H9 (cell line): ENCODE measurements at regions not wholly inside any gene's neighbourhood (a gene's known extent, or its start where the extent isn't known, plus 50 kb on each side); places are given as distances from the start of the nearest gene placed in this dataset.

Source experiments
- DNase-seq: peaks from one replicate; pipeline ENCODE4 v3.0.0-alpha.2; 2017
- H2AFZ ChIP-seq: one replicate; pipeline ENCODE4 v1.6.1; 2013; ENCODE audit warnings: mild to moderate bottlenecking, low read length, control low read depth, moderate library complexity
- H2AK5ac ChIP-seq: 2 replicates; pipeline ENCODE4 v1.6.1; 2013; ENCODE audit warnings: low read length, control low read depth, mixed read lengths; ENCODE audit not compliant: insufficient read length
- H2BK120ac ChIP-seq: one replicate; pipeline ENCODE4 v1.6.1; 2013; ENCODE audit warnings: low read depth, mild to moderate bottlenecking, low read length, control low read depth, inconsistent platforms; ENCODE audit not compliant: poor library complexity, severe bottlenecking
- H2BK12ac ChIP-seq: 2 replicates; pipeline ENCODE4 v1.6.1; 2013; ENCODE audit warnings: low read length, control low read depth, mixed read lengths, low read depth; ENCODE audit not compliant: insufficient read length
- H2BK15ac ChIP-seq: 2 replicates; pipeline ENCODE4 v1.6.1; 2013; ENCODE audit warnings: low read depth, low read length, control low read depth
- H2BK20ac ChIP-seq: one replicate; pipeline ENCODE4 v1.6.1; 2013; ENCODE audit warnings: low read depth, mild to moderate bottlenecking, low read length, control low read depth, inconsistent platforms; ENCODE audit not compliant: poor library complexity, severe bottlenecking
- H2BK5ac ChIP-seq: 2 replicates; pipeline ENCODE4 v1.6.1; 2013; ENCODE audit warnings: low read length, control low read depth, mixed read lengths; ENCODE audit not compliant: insufficient read length
- H3K14ac ChIP-seq: 2 replicates; pipeline ENCODE4 v1.6.1; 2013; ENCODE audit warnings: low read length, control low read depth; ENCODE audit not compliant: insufficient read depth
- H3K18ac ChIP-seq: 2 replicates; pipeline ENCODE4 v1.6.1; 2013; ENCODE audit warnings: low read depth, mild to moderate bottlenecking, mixed read lengths, low read length, control low read depth; ENCODE audit not compliant: insufficient read length
- H3K23ac ChIP-seq: 2 replicates; pipeline ENCODE4 v1.6.1; 2013; ENCODE audit warnings: low read length, control low read depth, mixed read lengths, low read depth; ENCODE audit not compliant: insufficient read length
- H3K23me2 ChIP-seq: 2 replicates; pipeline ENCODE4 v1.6.1; 2013; ENCODE audit warnings: low read depth, mild to moderate bottlenecking, mixed read lengths, low read length, control low read depth; ENCODE audit not compliant: insufficient read length, poor library complexity, severe bottlenecking
- H3K27ac ChIP-seq: 2 replicates; pipeline ENCODE4 v1.5.1; 2013; ENCODE audit warnings: low read length, control low read depth, mixed read lengths, low read depth; ENCODE audit not compliant: insufficient read length
- H3K27me3 ChIP-seq: 2 replicates; pipeline ENCODE4 v1.6.1; 2013; ENCODE audit warnings: low read length, control low read depth, inconsistent platforms; ENCODE audit not compliant: insufficient read depth
- H3K4ac ChIP-seq: 2 replicates; pipeline ENCODE4 v1.6.1; 2013; ENCODE audit warnings: low read depth, mild to moderate bottlenecking, control low read depth, inconsistent platforms, low read length, moderate library complexity
- H3K4me1 ChIP-seq: 2 replicates; pipeline ENCODE4 v1.6.1; 2013; ENCODE audit warnings: low read length, control low read depth, inconsistent platforms; ENCODE audit not compliant: insufficient read depth
- H3K4me2 ChIP-seq: 2 replicates; pipeline ENCODE4 v1.6.1; 2013; ENCODE audit warnings: low read length, control low read depth, mixed read lengths; ENCODE audit not compliant: insufficient read length, insufficient read depth
- H3K56ac ChIP-seq: 2 replicates; pipeline ENCODE4 v1.6.1; 2013; ENCODE audit warnings: low read depth, mild to moderate bottlenecking, mixed read lengths, low read length, control low read depth; ENCODE audit not compliant: insufficient read length
- H3K79me1 ChIP-seq: 2 replicates; pipeline ENCODE4 v1.6.1; 2013; ENCODE audit warnings: low read depth, mild to moderate bottlenecking, moderate library complexity, low read length, control low read depth, inconsistent platforms; ENCODE audit not compliant: insufficient read depth, poor library complexity, severe bottlenecking
- H3K79me2 ChIP-seq: 2 replicates; pipeline ENCODE4 v1.6.1; 2013; ENCODE audit warnings: low read length, control low read depth, inconsistent platforms; ENCODE audit not compliant: insufficient read depth
- H3K9ac ChIP-seq: 2 replicates; pipeline ENCODE4 v1.6.1; 2013; ENCODE audit warnings: low read length, control low read depth, mixed read lengths; ENCODE audit not compliant: insufficient read length; ENCODE audit errors: extremely low read depth
- H3K9me3 ChIP-seq: one replicate; pipeline ENCODE4 v1.6.1; 2013; ENCODE audit warnings: low read depth, low read length, inconsistent platforms; ENCODE audit not compliant: control insufficient read depth
- H3T11ph ChIP-seq: one replicate; pipeline ENCODE4 v1.6.1; 2013; ENCODE audit warnings: mild to moderate bottlenecking, low read length, control low read depth, inconsistent platforms
- H4K20me1 ChIP-seq: one replicate; pipeline ENCODE4 v1.6.1; 2013; ENCODE audit not compliant: control insufficient read depth, insufficient read length, insufficient read depth
- H4K5ac ChIP-seq: 2 replicates; pipeline ENCODE4 v1.6.1; 2013; ENCODE audit warnings: low read depth, mild to moderate bottlenecking, mixed read lengths, low read length, control low read depth; ENCODE audit not compliant: insufficient read length
- H4K8ac ChIP-seq: replicated peaks from 2 replicates; pipeline ENCODE4 v1.6.1; 2013; ENCODE audit warnings: low read length, control low read depth, mixed read lengths, low read depth; ENCODE audit not compliant: insufficient read length
- H4K91ac ChIP-seq: 2 replicates; pipeline ENCODE4 v1.6.1; 2013; ENCODE audit warnings: low read depth, mild to moderate bottlenecking, moderate library complexity, mixed read lengths, low read length, control low read depth; ENCODE audit not compliant: insufficient read length
- H3K27ac Mint-ChIP-seq, 3 experiments: 2 replicates in 2 of 3; 3 replicates in 1 of 3; pipeline ENCODE4 v1.8.0; 2020 to 2021; ENCODE audit warnings: mixed read lengths in 3 of 3, mild to moderate bottlenecking in 1 of 3, moderate library complexity in 1 of 3
- H3K27me3 Mint-ChIP-seq: 2 replicates; pipeline ENCODE4 v1.8.0; 2021; ENCODE audit warnings: low read depth, mild to moderate bottlenecking, moderate library complexity, mixed read lengths
- H3K36me3 Mint-ChIP-seq, 3 experiments: 2 replicates in 2 of 3; 3 replicates in 1 of 3; pipeline ENCODE4 v1.8.0; 2020 to 2021; ENCODE audit warnings: low read depth in 3 of 3, mixed read lengths in 3 of 3; ENCODE audit not compliant: insufficient read depth in 1 of 3
- H3K4me1 Mint-ChIP-seq, 2 experiments: 2 replicates each; pipeline ENCODE4 v1.8.0; 2020; ENCODE audit warnings: mixed read lengths in 2 of 2
- H3K4me3 Mint-ChIP-seq, 2 experiments: 2 replicates in 1 of 2; 3 replicates in 1 of 2; pipeline ENCODE4 v1.8.0; 2020 to 2021; ENCODE audit warnings: mild to moderate bottlenecking in 2 of 2, mixed read lengths in 2 of 2, moderate library complexity in 1 of 2
- H3K9me3 Mint-ChIP-seq, 2 experiments: 2 replicates in 1 of 2; 3 replicates in 1 of 2; pipeline ENCODE4 v1.8.0; 2020; ENCODE audit warnings: mild to moderate bottlenecking in 2 of 2, mixed read lengths in 2 of 2, moderate library complexity in 1 of 2
- CTCF ChIP-seq: fragments of 200-600 bp; sonication (generic); conservative IDR thresholded peaks from 3 replicates; pipeline ENCODE4 v1.8.0; 2021; ENCODE audit warnings: antibody characterized with exemption, mild to moderate bottlenecking
- WGBS: extraction: QIAGEN DNeasy Blood & Tissue Kit; methylation state at CpG from one replicate; pipeline ENCODE4 v1.1.7; 2013; ENCODE audit warnings: missing lambda C conversion rate, low lambda C conversion rate, mixed read lengths; ENCODE audit not compliant: insufficient read length; ENCODE audit errors: extremely low coverage; 5-methylcytosine and 5-hydroxymethylcytosine counted together

GRCh38 chr2:183541766-183542165 is 417.5 kb downstream of the NUP35 start:
- Histone ChIP-seq H3K27ac (no peak overlapping the region), H2AFZ (no peak overlapping the region), H3K9ac (no peak overlapping the region), H2BK15ac (no peak overlapping the region), H2BK12ac (no peak overlapping the region), H3K23ac (no peak overlapping the region), H4K5ac (no peak overlapping the region), H3K4ac (no peak overlapping the region), H4K91ac (no peak overlapping the region), H3K18ac (no peak overlapping the region), H4K8ac (no peak overlapping the region), H3K79me1 (no peaks in the 10 kb centered on the region), H3K9me3 (no peaks in the 10 kb centered on the region), H2BK120ac (no peak overlapping the region), H3K14ac (no peak overlapping the region), H2BK20ac (no peak overlapping the region), H3K27me3 (no peaks in the 10 kb centered on the region), H3K23me2 (no peaks in the 10 kb centered on the region), H3T11ph (no peak overlapping the region), H3K79me2 (no peaks in the 10 kb centered on the region), H3K56ac (no peak overlapping the region), H3K4me1 (peaks cover 7% of the 10 kb centered on the region; the same call in 1 of the 2 replicates), H2AK5ac (no peak overlapping the region), H4K20me1 (no peaks in the 10 kb centered on the region), H2BK5ac (no peak overlapping the region), H3K4me2 (no peak overlapping the region)
- WGBS, result no CpG with 5 or more reads among the region's 6 CpGs
- H3K4me1 Mint-ChIP-seq, result peaks cover 14 to 15% of the 10 kb centered on the region in 2 experiments
- H3K9me3 Mint-ChIP-seq, result peaks cover 13 to 20% of the 10 kb centered on the region in 2 experiments
- peaks cover 11 to 23% (median 13%) of the 10 kb centered on the region in 3 experiments; a peak in 6 of 7 replicates for H3K36me3 Mint-ChIP-seq
- no peak for DNase-seq
- H3K27ac Mint-ChIP-seq, result no peak overlapping the region
- TF ChIP-seq CTCF, result no peak
- peaks cover 3% of the 10 kb centered on the region; the same call in 1 of the 2 replicates for H3K27me3 Mint-ChIP-seq
- no peak overlapping the region for H3K4me3 Mint-ChIP-seq
